ENCODE measurements at regions not wholly inside any gene's neighbourhood (a gene's known extent, or its start where the extent isn't known, plus 50 kb on each side); places are given as distances from the start of the nearest gene placed in this dataset.

DNA sequence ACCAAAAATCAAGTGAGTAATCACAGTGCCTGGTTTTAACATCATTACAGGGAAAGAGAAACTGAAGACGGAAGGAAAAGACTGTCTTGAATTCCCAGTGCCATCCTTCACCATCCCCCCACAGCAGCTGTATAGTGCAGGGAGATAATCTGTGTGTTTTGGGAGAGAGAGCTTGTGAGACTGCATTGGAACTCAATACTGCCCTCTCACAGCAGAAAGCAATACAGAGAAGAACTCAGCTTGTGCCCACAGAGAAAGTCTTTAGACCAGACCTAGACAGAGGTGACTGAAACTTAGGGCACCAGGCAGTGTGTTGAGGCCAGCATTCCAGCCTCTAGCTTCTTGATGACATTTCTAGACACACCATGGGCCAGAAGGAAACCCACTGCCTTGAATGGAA, 754.7 kb upstream of the CDH6 start:
- no peak for DNase-seq
- Histone ChIP-seq H4K20me1 (ENCODE audit: insufficient read depth) (no peaks in the 10 kb centered on the region), H3K36me3 (replicated peaks in 1 of 2; ENCODE audit: control insufficient read depth in 1 of 2, insufficient read depth in 2 of 2, low read length in 1 of 2) (no peaks in the 10 kb centered on the region), H3K4me1 (ENCODE audit: control insufficient read depth in 1 of 2, insufficient read depth in 2 of 2, low read depth in 1 of 2, low read length in 1 of 2) (no peaks in the 10 kb centered on the region), H3K4me3 (ENCODE audit: low read depth in 2 of 2, low read length in 1 of 2) (no peak overlapping the region), H3K9ac (no peak overlapping the region), H3K4me2 (no peak overlapping the region), H3K9me2 (no peaks in the 10 kb centered on the region), H3K27ac (ENCODE audit: low read depth in 2 of 2, low read length in 1 of 2) (no peak overlapping the region), H3F3A (replicated peaks; ENCODE audit: insufficient read depth) (no peaks in the 10 kb centered on the region), H3K79me2 (ENCODE audit: insufficient read depth) (no peaks in the 10 kb centered on the region), H3K27me3 (ENCODE audit: insufficient read depth) (no peaks in the 10 kb centered on the region), H3K9me3 (no peaks in the 10 kb centered on the region), H2AFZ (ENCODE audit: low read depth) (no peak overlapping the region)
- ChIA-PET POLR2A (no interaction called here), CTCF (no interaction called here)
- TF ChIP-seq RFX5 (IDR thresholded peaks at IDR 0.05; ENCODE audit: low read length), result no peak
- no peak for TF ChIP-seq NFIC (IDR thresholded peaks at IDR 0.05; ENCODE audit: borderline replicate concordance)
- TF ChIP-seq YY1 (IDR thresholded peaks at IDR 0.05; ENCODE audit: low read depth), result no peak
- TF ChIP-seq SMC3 (IDR thresholded peaks at IDR 0.05; ENCODE audit: low read depth, low read length), result no peak
- no peak for TF ChIP-seq EP300 (IDR thresholded peaks at IDR 0.05; ENCODE audit: borderline replicate concordance in 1 of 2, low read depth in 1 of 2, low read length in 1 of 2)
- no peak for TF ChIP-seq MEF2A (IDR thresholded peaks at IDR 0.05; ENCODE audit: borderline replicate concordance, low read depth)
- TF ChIP-seq MXI1 (IDR thresholded peaks at IDR 0.05; ENCODE audit: low read depth, low read length), result no peak
- TF ChIP-seq GATA2 (CRISPR knock-in tag; IDR thresholded peaks at IDR 0.05), result no peak
- no peak for TF ChIP-seq GABPA (IDR thresholded peaks at IDR 0.05; ENCODE audit: low read depth)
- TF ChIP-seq, protein P1, sequence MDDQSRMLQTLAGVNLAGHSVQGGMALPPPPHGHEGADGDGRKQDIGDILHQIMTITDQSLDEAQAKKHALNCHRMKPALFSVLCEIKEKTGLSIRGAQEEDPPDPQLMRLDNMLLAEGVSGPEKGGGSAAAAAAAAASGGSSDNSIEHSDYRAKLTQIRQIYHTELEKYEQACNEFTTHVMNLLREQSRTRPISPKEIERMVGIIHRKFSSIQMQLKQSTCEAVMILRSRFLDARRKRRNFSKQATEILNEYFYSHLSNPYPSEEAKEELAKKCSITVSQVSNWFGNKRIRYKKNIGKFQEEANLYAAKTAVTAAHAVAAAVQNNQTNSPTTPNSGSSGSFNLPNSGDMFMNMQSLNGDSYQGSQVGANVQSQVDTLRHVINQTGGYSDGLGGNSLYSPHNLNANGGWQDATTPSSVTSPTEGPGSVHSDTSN (IDR thresholded peaks at IDR 0.05), result no peak
- TF ChIP-seq, protein P2, sequence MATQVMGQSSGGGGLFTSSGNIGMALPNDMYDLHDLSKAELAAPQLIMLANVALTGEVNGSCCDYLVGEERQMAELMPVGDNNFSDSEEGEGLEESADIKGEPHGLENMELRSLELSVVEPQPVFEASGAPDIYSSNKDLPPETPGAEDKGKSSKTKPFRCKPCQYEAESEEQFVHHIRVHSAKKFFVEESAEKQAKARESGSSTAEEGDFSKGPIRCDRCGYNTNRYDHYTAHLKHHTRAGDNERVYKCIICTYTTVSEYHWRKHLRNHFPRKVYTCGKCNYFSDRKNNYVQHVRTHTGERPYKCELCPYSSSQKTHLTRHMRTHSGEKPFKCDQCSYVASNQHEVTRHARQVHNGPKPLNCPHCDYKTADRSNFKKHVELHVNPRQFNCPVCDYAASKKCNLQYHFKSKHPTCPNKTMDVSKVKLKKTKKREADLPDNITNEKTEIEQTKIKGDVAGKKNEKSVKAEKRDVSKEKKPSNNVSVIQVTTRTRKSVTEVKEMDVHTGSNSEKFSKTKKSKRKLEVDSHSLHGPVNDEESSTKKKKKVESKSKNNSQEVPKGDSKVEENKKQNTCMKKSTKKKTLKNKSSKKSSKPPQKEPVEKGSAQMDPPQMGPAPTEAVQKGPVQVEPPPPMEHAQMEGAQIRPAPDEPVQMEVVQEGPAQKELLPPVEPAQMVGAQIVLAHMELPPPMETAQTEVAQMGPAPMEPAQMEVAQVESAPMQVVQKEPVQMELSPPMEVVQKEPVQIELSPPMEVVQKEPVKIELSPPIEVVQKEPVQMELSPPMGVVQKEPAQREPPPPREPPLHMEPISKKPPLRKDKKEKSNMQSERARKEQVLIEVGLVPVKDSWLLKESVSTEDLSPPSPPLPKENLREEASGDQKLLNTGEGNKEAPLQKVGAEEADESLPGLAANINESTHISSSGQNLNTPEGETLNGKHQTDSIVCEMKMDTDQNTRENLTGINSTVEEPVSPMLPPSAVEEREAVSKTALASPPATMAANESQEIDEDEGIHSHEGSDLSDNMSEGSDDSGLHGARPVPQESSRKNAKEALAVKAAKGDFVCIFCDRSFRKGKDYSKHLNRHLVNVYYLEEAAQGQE (IDR thresholded peaks at IDR 0.05; ENCODE audit: low read depth, low read length), result no peak
- no peak for TF ChIP-seq TEAD4 (IDR thresholded peaks at IDR 0.05; ENCODE audit: borderline replicate concordance, insufficient read depth)
- TF ChIP-seq, protein P3, sequence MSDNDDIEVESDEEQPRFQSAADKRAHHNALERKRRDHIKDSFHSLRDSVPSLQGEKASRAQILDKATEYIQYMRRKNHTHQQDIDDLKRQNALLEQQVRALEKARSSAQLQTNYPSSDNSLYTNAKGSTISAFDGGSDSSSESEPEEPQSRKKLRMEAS (IDR thresholded peaks at IDR 0.05; ENCODE audit: low read depth), result no peak
- TF ChIP-seq, protein P4, sequence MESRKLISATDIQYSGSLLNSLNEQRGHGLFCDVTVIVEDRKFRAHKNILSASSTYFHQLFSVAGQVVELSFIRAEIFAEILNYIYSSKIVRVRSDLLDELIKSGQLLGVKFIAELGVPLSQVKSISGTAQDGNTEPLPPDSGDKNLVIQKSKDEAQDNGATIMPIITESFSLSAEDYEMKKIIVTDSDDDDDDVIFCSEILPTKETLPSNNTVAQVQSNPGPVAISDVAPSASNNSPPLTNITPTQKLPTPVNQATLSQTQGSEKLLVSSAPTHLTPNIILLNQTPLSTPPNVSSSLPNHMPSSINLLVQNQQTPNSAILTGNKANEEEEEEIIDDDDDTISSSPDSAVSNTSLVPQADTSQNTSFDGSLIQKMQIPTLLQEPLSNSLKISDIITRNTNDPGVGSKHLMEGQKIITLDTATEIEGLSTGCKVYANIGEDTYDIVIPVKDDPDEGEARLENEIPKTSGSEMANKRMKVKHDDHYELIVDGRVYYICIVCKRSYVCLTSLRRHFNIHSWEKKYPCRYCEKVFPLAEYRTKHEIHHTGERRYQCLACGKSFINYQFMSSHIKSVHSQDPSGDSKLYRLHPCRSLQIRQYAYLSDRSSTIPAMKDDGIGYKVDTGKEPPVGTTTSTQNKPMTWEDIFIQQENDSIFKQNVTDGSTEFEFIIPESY (IDR thresholded peaks at IDR 0.05; ENCODE audit: borderline replicate concordance, low read depth), result no peak
- TF ChIP-seq, protein P5, sequence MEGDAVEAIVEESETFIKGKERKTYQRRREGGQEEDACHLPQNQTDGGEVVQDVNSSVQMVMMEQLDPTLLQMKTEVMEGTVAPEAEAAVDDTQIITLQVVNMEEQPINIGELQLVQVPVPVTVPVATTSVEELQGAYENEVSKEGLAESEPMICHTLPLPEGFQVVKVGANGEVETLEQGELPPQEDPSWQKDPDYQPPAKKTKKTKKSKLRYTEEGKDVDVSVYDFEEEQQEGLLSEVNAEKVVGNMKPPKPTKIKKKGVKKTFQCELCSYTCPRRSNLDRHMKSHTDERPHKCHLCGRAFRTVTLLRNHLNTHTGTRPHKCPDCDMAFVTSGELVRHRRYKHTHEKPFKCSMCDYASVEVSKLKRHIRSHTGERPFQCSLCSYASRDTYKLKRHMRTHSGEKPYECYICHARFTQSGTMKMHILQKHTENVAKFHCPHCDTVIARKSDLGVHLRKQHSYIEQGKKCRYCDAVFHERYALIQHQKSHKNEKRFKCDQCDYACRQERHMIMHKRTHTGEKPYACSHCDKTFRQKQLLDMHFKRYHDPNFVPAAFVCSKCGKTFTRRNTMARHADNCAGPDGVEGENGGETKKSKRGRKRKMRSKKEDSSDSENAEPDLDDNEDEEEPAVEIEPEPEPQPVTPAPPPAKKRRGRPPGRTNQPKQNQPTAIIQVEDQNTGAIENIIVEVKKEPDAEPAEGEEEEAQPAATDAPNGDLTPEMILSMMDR (IDR thresholded peaks at IDR 0.05), result no peak
- no peak for TF ChIP-seq ELF1 (IDR thresholded peaks at IDR 0.05)
- no peak for TF ChIP-seq TAF1 (IDR thresholded peaks at IDR 0.05; ENCODE audit: borderline replicate concordance, low read depth, low read length)
- 4% methylated on average over 1 of the region's 1 CpG for WGBS (ENCODE audit: low lambda C conversion rate)

Data from SK-N-SH (cell line).